Testis (tissue), 2 donors: ENCODE measurements at regions not wholly inside any gene's neighbourhood (a gene's known extent, or its start where the extent isn't known, plus 50 kb on each side); places are given as distances from the start of the nearest gene placed in this dataset.

Experiments used
- CTCF ChIP-seq, 3 experiments: fragments of 450-650 bp in 2 of 3; fragments of 200-600 bp in 1 of 3; sonication (generic) in 1 of 3; IDR thresholded peaks; one replicate each; pipeline ENCODE4 v1.5.1; 2016 to 2019; ENCODE audit warnings: antibody characterized with exemption in 3 of 3, mild to moderate bottlenecking in 2 of 3, moderate library complexity in 1 of 3
- POLR2A ChIP-seq: fragments of 450-650 bp; IDR thresholded peaks from one replicate; pipeline ENCODE4 v1.6.1; 2017; ENCODE audit warnings: antibody characterized with exemption, mild to moderate bottlenecking, moderate library complexity

GRCh38 chr5:167710444-167711073, 580.9 kb upstream of the WWC1 start:
- TF ChIP-seq POLR2A (no peak), CTCF (IDR thresholded peaks at IDR 0.05) (no peak)
